GM12864 (cell line): ENCODE measurements at regions not wholly inside any gene's neighbourhood (a gene's known extent, or its start where the extent isn't known, plus 50 kb on each side); places are given as distances from the start of the nearest gene placed in this dataset.

ENCODE experiments used
- DNase-seq: peaks from one replicate; pipeline ENCODE4 v3.0.0-alpha.2; 2011; ENCODE audit warnings: low read depth
- H3K4me3 ChIP-seq: 2 replicates; pipeline ENCODE4 v1.5.1; 2011; ENCODE audit warnings: mild to moderate bottlenecking, low read depth, low read length, control low read depth
- TF ChIP-seq, protein P1 (sequence below): IDR thresholded peaks from 2 replicates; pipeline ENCODE4 v1.5.1; 2011; ENCODE audit warnings: low read depth, mild to moderate bottlenecking, moderate library complexity, low read length, control low read depth, inconsistent platforms; ENCODE audit errors: missing control alignments

DNA sequence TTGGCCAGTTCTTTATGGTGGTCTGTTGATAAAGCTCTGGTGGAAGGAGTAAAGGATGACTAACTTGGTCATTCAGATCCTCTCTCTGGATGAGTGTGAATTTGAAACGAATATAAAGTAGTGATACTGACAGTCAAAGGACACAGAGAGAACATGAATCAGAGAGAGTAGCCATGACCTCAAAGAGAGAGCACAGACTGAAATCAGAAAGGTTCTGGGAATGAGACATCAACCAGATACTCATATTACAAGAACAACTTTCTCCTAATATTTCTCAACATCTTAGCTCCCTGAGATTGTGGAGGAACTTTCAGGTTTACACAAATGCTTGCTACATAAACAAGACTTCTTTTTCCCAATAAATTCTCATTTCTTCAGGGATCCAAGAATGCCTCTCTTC is 849.1 kb upstream of the CHAC2 start:
- TF ChIP-seq, protein P1, sequence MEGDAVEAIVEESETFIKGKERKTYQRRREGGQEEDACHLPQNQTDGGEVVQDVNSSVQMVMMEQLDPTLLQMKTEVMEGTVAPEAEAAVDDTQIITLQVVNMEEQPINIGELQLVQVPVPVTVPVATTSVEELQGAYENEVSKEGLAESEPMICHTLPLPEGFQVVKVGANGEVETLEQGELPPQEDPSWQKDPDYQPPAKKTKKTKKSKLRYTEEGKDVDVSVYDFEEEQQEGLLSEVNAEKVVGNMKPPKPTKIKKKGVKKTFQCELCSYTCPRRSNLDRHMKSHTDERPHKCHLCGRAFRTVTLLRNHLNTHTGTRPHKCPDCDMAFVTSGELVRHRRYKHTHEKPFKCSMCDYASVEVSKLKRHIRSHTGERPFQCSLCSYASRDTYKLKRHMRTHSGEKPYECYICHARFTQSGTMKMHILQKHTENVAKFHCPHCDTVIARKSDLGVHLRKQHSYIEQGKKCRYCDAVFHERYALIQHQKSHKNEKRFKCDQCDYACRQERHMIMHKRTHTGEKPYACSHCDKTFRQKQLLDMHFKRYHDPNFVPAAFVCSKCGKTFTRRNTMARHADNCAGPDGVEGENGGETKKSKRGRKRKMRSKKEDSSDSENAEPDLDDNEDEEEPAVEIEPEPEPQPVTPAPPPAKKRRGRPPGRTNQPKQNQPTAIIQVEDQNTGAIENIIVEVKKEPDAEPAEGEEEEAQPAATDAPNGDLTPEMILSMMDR = no peak
- DNase-seq = no peak
- no peak overlapping the region for H3K4me3 ChIP-seq

- TF ChIP-seq, protein P1 = no peak
- no peak for DNase-seq
- H3K4me3 ChIP-seq = no peak overlapping the region
Observed at GRCh38 chr2:52916981-52917380, 850.6 kb upstream of the CHAC2 start.

DNA sequence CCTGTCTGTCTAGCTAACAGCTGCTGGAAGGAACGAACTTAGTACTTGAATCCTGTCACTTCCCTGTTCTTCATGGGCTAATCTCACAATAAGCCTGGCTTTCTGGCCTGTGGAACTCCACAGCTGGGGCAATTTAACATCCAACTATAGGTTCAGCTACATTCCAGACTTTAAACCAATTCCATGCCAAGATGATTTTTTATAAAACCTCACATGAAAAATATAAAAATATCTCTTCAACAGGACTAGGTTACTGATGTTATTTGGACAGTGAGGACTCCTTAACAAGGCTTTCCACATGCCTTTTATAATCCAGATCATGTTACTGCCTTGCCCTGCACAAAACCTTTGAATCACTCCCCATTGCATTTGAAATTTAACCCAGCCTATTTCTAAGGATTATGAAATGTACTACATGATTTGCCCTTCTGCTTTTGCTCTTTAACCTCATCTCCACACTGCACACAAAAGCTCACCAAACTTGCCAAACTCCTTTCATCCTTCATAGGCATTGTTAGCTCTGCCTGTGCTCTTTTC is 863.2 kb upstream of the CHAC2 start:
- TF ChIP-seq, protein P1 = no peak
- DNase-seq = no peak
- no peak overlapping the region for H3K4me3 ChIP-seq

DNA sequence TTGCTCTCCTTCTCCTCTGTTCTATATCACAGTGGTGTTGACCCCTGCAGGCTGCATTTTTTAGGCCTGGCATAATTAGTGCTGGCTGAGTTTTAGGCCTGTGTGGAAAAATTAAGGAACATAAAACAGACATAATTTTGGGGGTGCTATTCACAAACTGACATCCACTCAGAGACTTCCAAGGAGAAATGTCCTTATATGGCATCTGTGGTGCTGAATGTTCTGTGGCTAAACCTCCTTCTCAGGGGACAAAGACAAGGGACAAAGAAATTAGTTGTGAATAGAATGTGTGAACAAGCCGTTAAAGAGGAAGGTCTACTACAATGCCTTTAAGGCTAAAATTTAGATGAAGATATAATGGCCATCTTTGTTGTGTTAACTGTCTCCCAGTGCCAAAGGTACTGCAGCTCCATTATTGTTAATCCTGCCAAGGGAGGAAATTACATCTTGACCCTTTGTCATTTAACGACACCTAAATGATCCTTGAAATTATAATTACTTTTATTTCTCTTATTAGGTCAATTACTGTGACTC is 870.0 kb upstream of the CHAC2 start:
- no peak overlapping the region for H3K4me3 ChIP-seq
- DNase-seq = no peak
- TF ChIP-seq, protein P1 = no peak

- H3K4me3 ChIP-seq = no peak overlapping the region
- DNase-seq = no peak
- TF ChIP-seq, protein P1 = no peak
Observed at GRCh38 chr2:52895726-52896340, 871.8 kb upstream of the CHAC2 start.

- TF ChIP-seq, protein P1 = no peak
- DNase-seq = no peak
- H3K4me3 ChIP-seq = no peak overlapping the region
Observed at GRCh38 chr2:52886556-52886955, 881.0 kb upstream of the CHAC2 start.
